ENCODE measurements at regions not wholly inside any gene's neighbourhood (a gene's known extent, or its start where the extent isn't known, plus 50 kb on each side); places are given as distances from the start of the nearest gene placed in this dataset.
"Not testable (repeated sequence)": the region's sequence is repeated elsewhere in the genome, so short reads cannot be mapped to it uniquely, and the experiment has no call there.

GRCh38 chr6:78749326-78749725 lies 118.0 kb upstream of the IRAK1BP1 start (continued):
- TF ChIP-seq, protein P1, sequence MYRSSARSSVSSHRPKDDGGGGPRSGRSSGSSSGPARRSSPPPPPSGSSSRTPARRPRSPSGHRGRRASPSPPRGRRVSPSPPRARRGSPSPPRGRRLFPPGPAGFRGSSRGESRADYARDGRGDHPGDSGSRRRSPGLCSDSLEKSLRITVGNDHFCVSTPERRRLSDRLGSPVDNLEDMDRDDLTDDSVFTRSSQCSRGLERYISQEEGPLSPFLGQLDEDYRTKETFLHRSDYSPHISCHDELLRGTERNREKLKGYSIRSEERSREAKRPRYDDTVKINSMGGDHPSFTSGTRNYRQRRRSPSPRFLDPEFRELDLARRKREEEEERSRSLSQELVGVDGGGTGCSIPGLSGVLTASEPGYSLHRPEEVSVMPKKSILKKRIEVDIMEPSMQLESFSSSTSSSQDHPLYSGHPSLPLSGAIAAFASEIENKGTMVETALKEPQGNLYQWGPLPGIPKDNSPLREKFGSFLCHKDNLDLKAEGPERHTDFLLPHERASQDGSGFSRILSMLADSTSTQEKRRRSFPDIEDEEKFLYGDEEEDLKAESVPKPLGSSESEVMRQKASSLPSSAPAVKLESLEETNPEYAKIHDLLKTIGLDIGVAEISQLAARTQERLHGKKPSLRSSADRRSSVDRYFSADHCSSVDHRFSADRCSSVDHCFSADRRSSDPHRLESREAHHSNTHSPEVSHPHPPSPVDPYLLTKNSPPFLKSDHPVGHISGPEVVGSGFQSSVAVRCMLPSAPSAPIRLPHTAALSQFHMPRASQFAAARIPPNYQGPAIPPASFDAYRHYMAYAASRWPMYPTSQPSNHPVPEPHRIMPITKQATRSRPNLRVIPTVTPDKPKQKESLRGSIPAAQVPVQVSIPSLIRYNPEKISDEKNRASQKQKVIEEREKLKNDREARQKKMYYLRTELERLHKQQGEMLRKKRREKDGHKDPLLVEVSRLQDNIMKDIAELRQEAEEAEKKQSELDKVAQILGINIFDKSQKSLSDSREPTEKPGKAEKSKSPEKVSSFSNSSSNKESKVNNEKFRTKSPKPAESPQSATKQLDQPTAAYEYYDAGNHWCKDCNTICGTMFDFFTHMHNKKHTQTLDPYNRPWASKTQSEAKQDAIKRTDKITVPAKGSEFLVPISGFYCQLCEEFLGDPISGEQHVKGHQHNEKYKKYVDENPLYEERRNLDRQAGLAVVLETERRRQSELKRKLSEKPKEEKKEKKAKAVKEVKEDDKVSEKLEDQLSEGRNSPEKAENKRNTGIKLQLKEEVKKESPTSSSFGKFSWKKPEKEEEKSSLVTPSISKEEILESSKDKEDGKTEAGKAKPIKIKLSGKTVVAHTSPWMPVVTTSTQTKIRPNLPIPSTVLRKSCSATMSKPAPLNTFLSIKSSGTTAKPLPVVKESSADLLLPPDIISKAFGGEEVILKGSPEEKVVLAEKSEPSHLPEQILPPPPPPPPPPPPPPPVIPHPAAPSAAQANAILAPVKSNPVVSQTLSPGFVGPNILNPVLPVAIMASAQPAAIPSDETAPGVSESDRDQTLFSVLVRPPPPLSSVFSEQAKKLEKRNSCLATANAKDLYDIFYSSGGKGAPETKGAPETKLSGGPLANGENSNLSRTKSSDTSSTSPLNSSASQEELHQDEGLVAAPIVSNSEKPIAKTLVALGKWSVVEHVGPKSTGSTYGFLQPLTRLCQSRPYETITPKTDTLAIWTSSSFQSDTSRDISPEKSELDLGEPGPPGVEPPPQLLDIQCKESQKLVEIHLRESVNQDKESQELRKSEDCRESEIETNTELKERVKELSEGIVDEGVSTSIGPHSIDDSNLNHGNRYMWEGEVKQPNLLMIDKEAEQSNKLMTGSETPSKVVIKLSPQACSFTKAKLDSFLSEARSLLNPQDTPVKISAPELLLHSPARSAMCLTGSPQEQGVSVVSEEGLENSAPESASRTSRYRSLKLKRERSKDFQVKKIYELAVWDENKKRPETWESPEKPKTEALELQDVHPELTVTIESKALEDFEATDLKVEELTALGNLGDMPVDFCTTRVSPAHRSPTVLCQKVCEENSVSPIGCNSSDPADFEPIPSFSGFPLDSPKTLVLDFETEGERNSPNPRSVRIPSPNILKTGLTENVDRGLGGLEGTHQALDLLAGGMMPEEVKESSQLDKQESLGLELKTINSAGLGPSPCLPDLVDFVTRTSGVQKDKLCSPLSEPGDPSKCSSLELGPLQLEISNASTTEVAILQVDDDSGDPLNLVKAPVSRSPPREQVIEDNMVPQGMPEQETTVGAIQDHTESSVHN (CRISPR knock-in tag; IDR thresholded peaks at IDR 0.05), result no peak

DNA sequence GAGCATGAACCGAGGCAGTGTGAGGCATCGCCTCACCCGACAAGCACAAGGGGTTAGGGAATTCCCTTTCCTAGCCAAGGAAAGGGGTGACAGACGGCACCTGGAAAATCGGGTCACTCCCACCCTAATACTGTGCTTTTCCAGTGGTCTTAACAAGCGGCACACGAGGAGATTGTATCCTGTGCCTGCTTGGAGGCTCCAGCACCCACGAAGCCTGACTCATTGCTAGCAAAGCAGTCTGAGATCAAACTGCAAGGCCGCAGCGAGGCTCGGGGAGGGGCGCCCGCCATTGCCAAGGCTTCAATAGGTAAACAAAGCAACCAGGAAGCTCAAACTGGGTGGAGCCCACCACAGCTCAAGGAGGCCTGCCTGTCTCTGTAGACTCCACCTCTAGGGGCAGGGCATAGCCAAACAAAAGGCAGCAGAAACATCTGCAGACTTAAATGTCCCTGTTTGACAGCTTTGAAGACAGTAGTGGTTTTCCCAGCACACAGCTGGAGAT lies 109.0 kb upstream of the IRAK1BP1 start:
- CTCF ChIA-PET (ENCODE audit: low intra/inter-chr PET ratio, low total read pairs); H3K27ac ChIP-seq (ENCODE audit: extremely low read length, insufficient read depth, low read length); BruUV-seq (replicated peaks); FAIRE-seq; H3K79me2 ChIP-seq (ENCODE audit: insufficient read depth, low read length); H3K4me3 ChIP-seq (replicated peaks in 1 of 3; ENCODE audit: insufficient read depth in 1 of 3, low read depth in 2 of 3, low read length in 3 of 3); H3K36me3 ChIP-seq (replicated peaks in 1 of 2; ENCODE audit: control insufficient read depth in 1 of 2, insufficient read depth in 2 of 2, low read length in 2 of 2); H2AFZ ChIP-seq (ENCODE audit: low read length); H3K9me3 ChIP-seq (ENCODE audit: low read length); in situ Hi-C loops (cut with HindIII; ENCODE audit: extremely low pct_ligation_motif_present, low pct_unique_long_range_greater_than_20kb); H3K9ac ChIP-seq (ENCODE audit: insufficient read depth, low read depth, low read length); POLR2A ChIA-PET; H3K27me3 ChIP-seq (ENCODE audit: control insufficient read depth in 1 of 2, insufficient read depth in 2 of 2, low read length in 2 of 2); H4K20me1 ChIP-seq (ENCODE audit: insufficient read depth, low read length); H3K4me1 ChIP-seq (ENCODE audit: insufficient read depth, low read length); intact Hi-C loops (cut with micrococcal nuclease; ENCODE audit: unreplicated experiment); TF ChIP-seq FOXA1 (IDR thresholded peaks at IDR 0.05): not testable (repeated sequence)
- 88% methylated on average over 3 of the region's 13 CpGs for WGBS (ENCODE audit: low lambda C conversion rate)
- DNase-seq (ENCODE audit: low spot score) (peak; percentile 21), ATAC-seq (peak; percentile 72)
- peak overlapping the region; percentile 12; the same call in 1 of the 2 replicates for H3K4me2 ChIP-seq (ENCODE audit: low read depth, low read length)
- TF ChIP-seq FOXA1 (CRISPR knock-in tag; IDR thresholded peaks at IDR 0.05) (peak; percentile 41; the same call in 1 of the 2 replicates), FOSL2 (CRISPR knock-in tag; IDR thresholded peaks at IDR 0.05) (peak; percentile 22; the same call in 1 of the 2 replicates), ZMYM4 (CRISPR knock-in tag; IDR thresholded peaks at IDR 0.05) (0 out of 2 replicates have a peak, but pooled peaks have one; percentile 29), YY1 (IDR thresholded peaks at IDR 0.05; ENCODE audit: insufficient read depth, insufficient replicate concordance, low read depth, low read length) (peak; percentile 20), HOXA3 (CRISPR knock-in tag; IDR thresholded peaks at IDR 0.05) (0 out of 2 replicates have a peak, but pooled peaks have one; percentile 15), ARID5B (CRISPR knock-in tag; IDR thresholded peaks at IDR 0.05) (peak; percentile 33; the same call in 1 of the 2 replicates)
